HG02852 (cell line): ENCODE measurements at regions not wholly inside any gene's neighbourhood (a gene's known extent, or its start where the extent isn't known, plus 50 kb on each side); places are given as distances from the start of the nearest gene placed in this dataset.

Experiments
- ATAC-seq: cut with Tn5 transposase; IDR thresholded peaks from one replicate; pipeline ENCODE4 v1.9.1; 2021; ENCODE audit warnings: mild to moderate bottlenecking, moderate library complexity; ENCODE audit not compliant: unreplicated experiment

DNA sequence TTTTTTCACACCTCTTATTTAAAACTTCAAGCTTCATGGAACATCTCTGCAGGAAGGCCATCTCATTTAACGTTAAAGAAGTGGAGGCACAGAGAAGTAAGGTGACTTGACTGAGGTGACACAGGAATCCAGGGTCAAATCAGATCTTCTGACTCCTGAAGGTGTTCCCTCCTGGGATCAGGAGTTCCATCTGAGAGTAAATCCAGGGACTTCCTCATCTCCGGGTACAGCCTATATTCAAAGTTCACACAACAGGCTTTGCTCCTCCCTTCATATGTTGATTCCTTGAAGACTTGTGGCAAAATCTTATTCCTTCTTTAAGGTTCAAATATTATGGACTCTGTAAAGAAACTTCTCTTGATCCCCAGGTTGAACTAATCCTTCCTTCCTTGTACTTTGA, 313.1 kb upstream of the CLINT1 start:
- no peak for ATAC-seq

DNA sequence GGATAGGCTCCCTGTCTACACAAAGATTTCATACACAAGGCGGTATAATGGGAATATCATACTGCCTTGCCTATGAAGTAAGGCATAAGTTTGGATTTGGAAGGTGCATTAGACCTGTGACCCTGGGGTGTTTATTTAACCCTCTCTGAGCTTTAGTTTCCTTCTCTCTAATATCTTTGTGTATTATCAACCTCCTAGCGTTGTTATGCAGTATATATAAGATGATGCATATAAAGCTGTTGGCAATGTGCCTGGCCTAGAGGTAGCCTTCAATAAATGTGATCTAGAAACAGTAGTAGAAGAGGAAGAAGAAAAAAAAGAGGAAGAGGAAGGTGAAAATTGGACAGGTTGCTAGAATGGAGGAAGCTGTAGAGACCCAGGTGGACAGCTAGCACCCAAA, 311.6 kb upstream of the CLINT1 start:
- no peak for ATAC-seq

- no peak for ATAC-seq
Observed at GRCh38 chr5:158170060-158170459, 311.1 kb upstream of the CLINT1 start.

DNA sequence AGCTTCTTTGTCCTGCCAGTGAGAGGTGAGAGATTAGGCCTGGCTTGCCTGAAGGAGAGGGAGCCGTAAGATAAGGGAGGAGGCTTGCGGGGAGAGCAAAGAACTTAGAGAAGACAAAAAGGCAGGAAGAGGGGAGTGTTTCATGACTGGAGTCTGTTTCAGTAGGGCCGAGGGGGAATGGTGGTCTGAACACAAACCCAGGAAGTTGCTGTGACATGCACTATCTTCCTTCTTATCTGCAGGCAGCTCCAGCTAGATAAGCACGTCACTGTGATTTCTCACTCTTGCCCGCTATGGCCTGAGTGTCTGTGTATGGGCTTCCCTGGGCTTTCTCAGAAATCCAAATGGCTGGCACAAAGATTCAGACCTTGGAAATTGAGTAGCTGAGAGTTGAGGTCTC, 307.5 kb upstream of the CLINT1 start:
- ATAC-seq = no peak

- ATAC-seq = no peak
Observed at GRCh38 chr5:158165647-158166046, 306.7 kb upstream of the CLINT1 start.

GRCh38 chr5:158164296-158165047, 305.5 kb upstream of the CLINT1 start:
- no peak for ATAC-seq

DNA sequence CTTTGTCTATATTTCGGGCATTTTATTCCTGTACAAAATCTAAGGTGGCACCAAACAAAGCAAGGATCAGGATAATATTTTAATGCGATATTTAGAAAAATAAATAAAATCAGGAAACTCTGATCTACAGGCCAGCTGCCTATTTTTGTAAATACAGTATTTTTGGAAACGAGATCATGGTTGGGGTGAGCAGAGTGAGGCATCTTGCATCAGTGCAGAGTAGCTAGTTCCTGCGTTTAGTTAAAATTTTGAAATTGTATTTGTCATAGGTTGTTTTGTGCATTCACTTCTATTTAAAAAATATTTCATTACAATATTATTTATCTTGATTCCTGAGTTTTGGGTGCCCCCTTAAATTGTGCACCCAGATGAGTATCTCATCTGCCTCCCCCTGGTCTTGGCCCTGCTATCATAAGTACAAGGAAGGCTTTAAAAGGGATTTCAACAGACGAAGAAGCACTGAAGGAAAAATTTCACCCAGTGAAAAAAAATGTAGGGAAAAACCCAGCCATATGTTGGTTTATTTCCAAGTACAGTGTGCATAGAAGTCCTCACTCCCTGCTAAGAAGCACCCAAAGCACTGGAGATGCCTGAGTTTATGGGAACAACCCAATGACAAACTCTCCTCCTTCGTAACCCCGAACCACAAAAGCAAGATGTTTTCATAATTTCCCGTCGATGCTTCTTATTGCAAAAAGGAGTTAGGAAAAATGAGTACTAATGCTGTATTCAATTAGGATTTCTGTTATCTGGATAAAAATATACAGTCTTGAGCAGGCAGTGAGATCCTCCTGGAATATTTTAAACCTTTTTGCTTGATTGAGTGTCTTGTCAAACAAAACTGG, 304.7 kb upstream of the CLINT1 start:
- no peak for ATAC-seq

DNA sequence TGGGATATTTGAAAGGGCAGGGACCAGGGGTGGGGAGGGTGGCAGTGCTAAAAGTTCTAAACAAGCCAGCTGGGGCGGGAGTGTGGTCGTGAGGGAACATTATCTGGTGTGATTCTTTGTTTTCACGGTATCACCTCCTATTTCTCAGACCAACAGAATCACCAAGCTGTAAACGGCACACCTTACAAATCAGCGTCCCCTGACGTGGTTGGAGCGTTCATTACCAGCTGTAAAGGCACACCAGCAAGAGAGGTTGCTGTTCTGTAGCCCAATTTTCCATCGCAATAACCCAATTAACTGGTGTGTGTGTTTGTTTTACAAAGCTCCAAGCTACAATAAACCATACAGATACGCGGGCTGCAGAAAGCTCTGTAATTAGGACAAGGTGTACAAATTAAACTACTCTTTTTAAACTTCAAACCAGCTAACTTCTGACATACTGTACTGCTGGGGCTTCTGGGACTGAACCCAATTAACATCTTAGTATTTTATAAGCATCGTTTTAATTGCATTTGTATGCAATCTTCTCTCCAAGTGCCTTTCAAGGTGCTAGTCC, 303.6 kb upstream of the CLINT1 start:
- no peak for ATAC-seq

DNA sequence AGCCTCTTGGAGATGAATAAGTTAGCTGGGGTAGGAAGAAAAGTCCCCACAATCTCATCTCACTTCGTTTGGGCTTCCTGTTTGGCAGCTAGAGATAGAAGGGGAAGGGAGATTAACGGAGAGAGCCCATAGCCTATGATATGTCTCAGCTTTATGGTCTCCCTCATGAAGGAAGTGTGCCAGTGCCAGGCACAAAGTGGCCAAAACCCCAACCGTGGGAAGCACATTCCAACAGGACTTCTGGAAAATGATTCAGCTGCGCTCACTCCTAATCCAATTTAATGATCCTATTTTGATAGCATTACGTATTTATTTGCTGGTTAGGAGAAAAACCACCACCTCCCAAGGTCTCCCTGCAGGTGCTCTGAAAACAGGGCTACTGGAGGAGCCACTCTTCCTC, 303.1 kb upstream of the CLINT1 start:
- no peak for ATAC-seq

DNA sequence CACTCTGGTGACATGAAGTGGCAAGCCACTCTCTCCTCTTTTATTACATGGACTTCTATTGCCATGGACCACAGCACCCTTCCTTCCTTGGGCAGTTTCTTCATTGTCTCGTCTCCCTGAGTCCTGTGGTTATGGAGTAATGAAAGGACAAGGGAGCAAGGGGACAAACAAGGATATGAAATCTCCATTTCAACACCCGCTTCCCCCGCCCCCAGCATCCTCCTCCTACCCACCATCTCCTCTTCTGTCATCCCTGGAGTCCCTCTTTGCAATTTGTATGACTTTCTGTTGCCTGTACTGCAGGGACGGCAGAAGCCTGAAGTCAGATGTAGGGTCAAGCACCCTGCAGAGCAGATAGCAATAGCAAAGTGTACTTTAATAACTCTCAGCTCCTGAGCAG, 300.7 kb upstream of the CLINT1 start:
- ATAC-seq = no peak

- ATAC-seq = no peak
Observed at GRCh38 chr5:158155811-158156505, 297.0 kb upstream of the CLINT1 start.

DNA sequence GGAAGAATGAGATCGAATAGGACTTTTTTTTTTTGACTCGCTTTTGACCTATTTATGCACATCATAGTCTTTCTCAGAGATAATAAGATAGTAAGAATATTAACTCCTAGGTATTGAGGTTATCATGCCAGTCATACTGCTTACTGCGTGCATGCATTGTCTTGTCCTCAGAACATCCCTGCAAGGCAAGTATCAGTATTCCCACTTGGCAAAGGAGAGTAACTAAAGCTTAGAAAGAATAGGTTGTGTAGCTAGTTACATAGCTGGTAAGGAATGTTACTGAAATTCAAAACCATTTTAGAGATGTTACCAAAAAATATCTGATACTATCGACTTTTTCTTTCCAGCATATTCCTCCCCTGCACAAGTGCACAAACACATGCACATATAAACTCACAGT, 296.1 kb upstream of the CLINT1 start:
- no peak for ATAC-seq

DNA sequence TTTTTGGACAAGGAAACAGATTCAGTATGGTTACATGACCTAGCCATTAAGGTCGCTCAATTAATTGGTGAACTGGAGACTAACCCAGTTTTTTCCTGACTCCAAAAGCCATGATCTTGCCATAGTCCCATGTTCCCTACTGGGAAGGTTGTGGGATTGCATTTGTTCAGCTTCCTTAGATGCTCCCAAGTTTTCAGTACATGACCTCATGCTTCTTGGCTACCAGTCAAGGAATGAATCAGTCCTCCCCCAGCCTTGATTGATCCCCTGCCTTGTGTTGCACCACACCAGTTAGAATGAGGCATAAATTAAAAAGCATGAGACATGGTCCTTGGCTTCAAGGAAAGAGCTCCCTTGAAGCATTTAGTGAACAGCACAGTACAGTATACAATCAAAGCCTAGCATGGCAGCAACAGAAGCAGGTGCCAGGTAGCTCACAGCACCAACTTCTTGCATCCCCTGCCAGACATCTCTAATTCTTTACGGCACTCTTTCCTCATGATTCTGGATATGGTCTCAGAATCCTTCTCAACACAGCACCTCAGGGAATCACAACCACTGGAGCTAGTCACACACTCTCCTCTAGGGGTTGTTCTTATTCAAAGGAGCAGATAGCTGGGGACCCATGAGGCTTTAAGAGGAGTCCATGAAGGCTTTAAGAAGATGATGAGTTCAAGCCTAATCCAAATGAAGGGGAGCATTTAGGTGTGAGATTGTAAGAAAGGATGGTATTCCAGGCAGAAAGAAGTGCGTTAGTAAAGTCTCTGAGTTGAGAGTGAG, 295.5 kb upstream of the CLINT1 start:
- ATAC-seq = no peak

DNA sequence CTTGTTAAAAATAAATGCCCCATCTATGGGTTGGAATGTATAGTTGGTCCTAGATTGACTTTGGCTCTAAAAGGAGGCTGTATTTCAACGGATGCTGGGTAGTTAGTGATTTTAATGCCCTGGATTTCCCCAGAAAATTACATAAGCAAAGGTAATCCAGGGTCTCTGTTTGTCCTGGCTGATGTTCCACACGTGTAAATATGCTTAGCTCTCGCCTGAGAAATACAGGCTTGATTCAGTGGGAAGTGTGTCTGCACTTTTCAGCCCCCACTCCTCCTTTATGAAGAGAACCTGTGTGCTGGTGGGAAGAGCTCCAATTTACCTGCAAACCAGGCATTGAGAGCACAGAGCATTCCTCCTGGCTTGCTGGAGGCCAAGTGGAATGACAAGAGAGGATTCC, 294.6 kb upstream of the CLINT1 start:
- no peak for ATAC-seq

DNA sequence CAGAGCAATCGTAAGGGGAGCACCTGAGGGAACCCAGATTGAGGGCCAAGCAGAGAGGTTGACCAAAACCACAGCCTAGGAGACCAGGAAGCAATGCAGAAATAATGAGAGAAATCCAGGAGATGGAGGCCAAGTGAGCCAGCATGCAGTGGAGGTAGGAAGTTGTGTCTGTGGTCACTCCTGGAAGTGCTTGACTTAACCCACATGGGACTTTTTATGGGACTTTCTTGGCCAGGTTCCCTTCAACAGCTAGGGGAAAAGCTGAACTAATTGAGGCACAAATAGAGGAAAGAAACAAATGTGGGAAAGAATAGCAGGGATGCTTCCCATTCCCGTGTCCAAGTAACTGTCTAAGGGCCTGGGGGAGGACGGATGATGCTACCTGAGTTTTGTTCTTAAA, 293.2 kb upstream of the CLINT1 start:
- no peak for ATAC-seq

- no peak for ATAC-seq
Observed at GRCh38 chr5:158147227-158147626, 288.3 kb upstream of the CLINT1 start.

GRCh38 chr5:158145827-158146226, 286.9 kb upstream of the CLINT1 start:
- ATAC-seq = no peak

GRCh38 chr5:158143081-158143480, 284.1 kb upstream of the CLINT1 start:
- ATAC-seq = no peak

- ATAC-seq = no peak
Observed at GRCh38 chr5:158142156-158142555, 283.2 kb upstream of the CLINT1 start.

DNA sequence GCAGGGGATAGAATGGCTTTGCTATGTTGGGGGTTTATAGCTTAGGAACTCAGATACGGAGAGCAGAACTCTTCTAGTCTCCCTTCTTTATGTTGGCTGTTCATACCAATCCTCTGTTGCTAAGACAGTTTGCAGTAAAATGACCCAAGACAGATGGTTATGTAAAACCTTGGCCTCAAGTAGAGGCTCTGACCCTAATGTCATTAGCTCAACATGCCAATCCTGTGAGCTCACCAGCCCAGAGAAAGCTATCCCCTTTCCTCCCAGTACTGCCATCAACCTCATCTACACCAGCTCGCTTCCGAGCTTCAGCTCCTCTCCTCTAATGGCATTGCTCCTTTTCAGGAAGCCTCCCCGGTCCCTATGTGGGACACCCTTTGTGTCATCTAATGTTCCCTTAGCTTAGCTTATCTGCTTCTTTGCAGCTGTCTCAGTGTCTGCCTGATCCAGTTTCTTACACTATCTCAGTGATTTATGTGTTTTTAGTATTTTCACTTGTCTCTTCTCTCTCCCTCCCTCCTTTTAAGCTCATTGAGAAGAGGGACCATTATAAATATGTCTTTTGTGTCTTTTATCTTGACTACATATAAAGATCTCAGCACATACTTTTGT, 281.3 kb upstream of the CLINT1 start:
- ATAC-seq = no peak
